CD4-positive, alpha-beta T cell (primary cell): ENCODE measurements at regions not wholly inside any gene's neighbourhood (a gene's known extent, or its start where the extent isn't known, plus 50 kb on each side); places are given as distances from the start of the nearest gene placed in this dataset.

Source experiments
- ATAC-seq: fragments of 200-7000 bp; cut with Tn5 transposase; one replicate; pipeline ENCODE4 v1.10.0; 2022; ENCODE audit warnings: mild to moderate bottlenecking; ENCODE audit not compliant: poor library complexity
- CTCF ChIA-PET: fragments of 350-600 bp; sonication (Branson Sonifier 250); formaldehyde crosslinking; loops from one replicate; lab custom pipeline; 2021; ENCODE audit warnings: antibody characterized with exemption, inconsistent platforms; lab: Charles Lee
- POLR2A ChIA-PET: fragments of 350-600 bp; sonication (Branson Sonifier 250); formaldehyde crosslinking; loops from one replicate; lab custom pipeline; 2021; ENCODE audit warnings: antibody characterized with exemption, inconsistent platforms; lab: Charles Lee
- DNase-seq, 14 experiments: peaks; one replicate each; pipeline ENCODE4 v3.0.0-alpha.2; 2013 to 2020; ENCODE audit warnings: mixed read lengths in 2 of 14
- H3K27ac ChIP-seq, 2 donors: one replicate each; pipeline versions ENCODE4 v1.5.1 to v1.7.0; 2013; ENCODE audit warnings: low read length in 2 of 2, low read depth in 1 of 2, mild to moderate bottlenecking in 1 of 2
- H3K27me3 ChIP-seq, 2 experiments: 1 replicate in 1 of 2; 2 replicates in 1 of 2; pipeline versions ENCODE4 v1.6.1 to v1.7.0; 2013; ENCODE audit warnings: low read length in 2 of 2, control low read depth in 1 of 2, mild to moderate bottlenecking in 1 of 2, moderate library complexity in 1 of 2; ENCODE audit not compliant: insufficient read depth in 2 of 2, control insufficient read depth in 1 of 2
- H3K36me3 ChIP-seq: one replicate; pipeline ENCODE4 v1.6.1; 2013; ENCODE audit warnings: low read length, control low read depth; ENCODE audit not compliant: insufficient read depth
- H3K4me1 ChIP-seq: one replicate; pipeline ENCODE4 v1.6.1; 2013; ENCODE audit warnings: low read length, control low read depth; ENCODE audit not compliant: insufficient read depth
- H3K4me3 ChIP-seq: one replicate; pipeline ENCODE4 v1.5.1; 2013; ENCODE audit warnings: mild to moderate bottlenecking, low read length, moderate library complexity
- H3K9me3 ChIP-seq, 2 experiments: 1 replicate in 1 of 2; 2 replicates in 1 of 2; pipeline versions ENCODE4 v1.6.1 to v1.7.0; 2013; ENCODE audit warnings: low read length in 2 of 2, mild to moderate bottlenecking in 2 of 2, control low read depth in 1 of 2, moderate library complexity in 1 of 2; ENCODE audit not compliant: control insufficient read depth in 1 of 2, insufficient read depth in 1 of 2
- H3K27ac Mint-ChIP-seq: one replicate; pipeline ENCODE4 v1.8.0; 2020; ENCODE audit warnings: mixed read lengths
- H3K27me3 Mint-ChIP-seq: one replicate; pipeline ENCODE4 v1.8.0; 2021; ENCODE audit warnings: mixed read lengths
- H3K36me3 Mint-ChIP-seq: one replicate; pipeline ENCODE4 v1.8.0; 2021; ENCODE audit warnings: low read depth, mixed read lengths
- H3K4me1 Mint-ChIP-seq: one replicate; pipeline ENCODE4 v1.8.0; 2021; ENCODE audit warnings: low read depth, mixed read lengths
- H3K4me3 Mint-ChIP-seq: one replicate; pipeline ENCODE4 v1.8.0; 2020; ENCODE audit warnings: mild to moderate bottlenecking, mixed read lengths
- H3K9me3 Mint-ChIP-seq: one replicate; pipeline ENCODE4 v1.8.0; 2020; ENCODE audit warnings: mixed read lengths
- intact Hi-C, 2 experiments: fragments of 100-400 bp; cut with DNase I in 1 of 2; cut with micrococcal nuclease in 1 of 2; formaldehyde crosslinking; loops; one replicate each; pipeline versions ENCODE4 v1.15.1 to v1.9.0; 2023 to 2025; cut with DNase I, micrococcal nuclease
- TF ChIP-seq, protein P1 (sequence below): fragments of 200-600 bp; IDR thresholded peaks from one replicate; pipeline ENCODE4 v1.8.0; 2022; ENCODE audit warnings: antibody characterized with exemption, mild to moderate bottlenecking

- no peaks in the 10 kb centered on the region for H3K4me1 Mint-ChIP-seq
- CTCF ChIA-PET: interaction anchor here (0.8 kb wide), 1 partner anchor 270 kb away, joined by 3 read pairs; no protein-coding TSS in a partner anchor
- H3K27ac Mint-ChIP-seq: no peak overlapping the region
Measured at GRCh38 chr3:110741891-110742290, 329.7 kb upstream of the NECTIN3 start.

GRCh38 chr3:110743202-110743601, 328.4 kb upstream of the NECTIN3 start:
- TF ChIP-seq, protein P1, sequence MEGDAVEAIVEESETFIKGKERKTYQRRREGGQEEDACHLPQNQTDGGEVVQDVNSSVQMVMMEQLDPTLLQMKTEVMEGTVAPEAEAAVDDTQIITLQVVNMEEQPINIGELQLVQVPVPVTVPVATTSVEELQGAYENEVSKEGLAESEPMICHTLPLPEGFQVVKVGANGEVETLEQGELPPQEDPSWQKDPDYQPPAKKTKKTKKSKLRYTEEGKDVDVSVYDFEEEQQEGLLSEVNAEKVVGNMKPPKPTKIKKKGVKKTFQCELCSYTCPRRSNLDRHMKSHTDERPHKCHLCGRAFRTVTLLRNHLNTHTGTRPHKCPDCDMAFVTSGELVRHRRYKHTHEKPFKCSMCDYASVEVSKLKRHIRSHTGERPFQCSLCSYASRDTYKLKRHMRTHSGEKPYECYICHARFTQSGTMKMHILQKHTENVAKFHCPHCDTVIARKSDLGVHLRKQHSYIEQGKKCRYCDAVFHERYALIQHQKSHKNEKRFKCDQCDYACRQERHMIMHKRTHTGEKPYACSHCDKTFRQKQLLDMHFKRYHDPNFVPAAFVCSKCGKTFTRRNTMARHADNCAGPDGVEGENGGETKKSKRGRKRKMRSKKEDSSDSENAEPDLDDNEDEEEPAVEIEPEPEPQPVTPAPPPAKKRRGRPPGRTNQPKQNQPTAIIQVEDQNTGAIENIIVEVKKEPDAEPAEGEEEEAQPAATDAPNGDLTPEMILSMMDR: no peak
- intact Hi-C loops: no loop called here
- Mint-ChIP-seq H3K27ac (no peak overlapping the region), H3K36me3 (no peaks in the 10 kb centered on the region), H3K27me3 (peaks cover 11% of the 10 kb centered on the region), H3K9me3 (no peaks in the 10 kb centered on the region), H3K4me1 (no peaks in the 10 kb centered on the region), H3K4me3 (no peak overlapping the region)
- CTCF ChIA-PET: no interaction called here
- ATAC-seq (no peak), DNase-seq (no peak)
- Histone ChIP-seq H3K27ac (no peak overlapping the region), H3K27me3 (no peaks in the 10 kb centered on the region), H3K4me3 (no peak overlapping the region), H3K9me3 (no peaks in the 10 kb centered on the region), H3K4me1 (no peaks in the 10 kb centered on the region), H3K36me3 (no peaks in the 10 kb centered on the region)
- POLR2A ChIA-PET: no interaction called here

More at GRCh38 chr3:110741891-110742290, 329.7 kb upstream of the NECTIN3 start:
- H3K27me3 ChIP-seq: no peaks in the 10 kb centered on the region
- H3K36me3 ChIP-seq: no peaks in the 10 kb centered on the region
- H3K4me3 ChIP-seq: no peak overlapping the region
- no peak overlapping the region for H3K4me3 Mint-ChIP-seq
- TF ChIP-seq, protein P1: no peak
- H3K9me3 Mint-ChIP-seq: no peaks in the 10 kb centered on the region
- H3K36me3 Mint-ChIP-seq: no peaks in the 10 kb centered on the region
- no peak overlapping the region for H3K27ac ChIP-seq
- intact Hi-C loops: no loop called here
- ATAC-seq (no peak), DNase-seq (no peak)
- no peaks in the 10 kb centered on the region for H3K4me1 ChIP-seq
- H3K9me3 ChIP-seq: no peaks in the 10 kb centered on the region
- POLR2A ChIA-PET: no interaction called here
- H3K27me3 Mint-ChIP-seq: peaks cover 11% of the 10 kb centered on the region

GRCh38 chr3:110743984-110744383, 327.6 kb upstream of the NECTIN3 start:
- Mint-ChIP-seq H3K4me1 (no peaks in the 10 kb centered on the region), H3K27me3 (peaks cover 11% of the 10 kb centered on the region), H3K27ac (no peak overlapping the region), H3K4me3 (no peak overlapping the region), H3K36me3 (no peaks in the 10 kb centered on the region), H3K9me3 (no peaks in the 10 kb centered on the region)
- ChIA-PET CTCF (no interaction called here), POLR2A (no interaction called here)
- intact Hi-C loops: no loop called here
- no peak overlapping the region for H3K4me3 ChIP-seq
- TF ChIP-seq, protein P1: no peak
- no peak overlapping the region for H3K27ac ChIP-seq
- H3K9me3 ChIP-seq: no peaks in the 10 kb centered on the region
- H3K27me3 ChIP-seq: no peaks in the 10 kb centered on the region
- DNase-seq (no peak), ATAC-seq (no peak)
- no peaks in the 10 kb centered on the region for H3K36me3 ChIP-seq
- H3K4me1 ChIP-seq: no peaks in the 10 kb centered on the region
